ENCODE measurements at regions not wholly inside any gene's neighbourhood (a gene's known extent, or its start where the extent isn't known, plus 50 kb on each side); places are given as distances from the start of the nearest gene placed in this dataset.
A peak's percentile ranks its signal among the peaks of the same experiment; 100 is the strongest.

DNA sequence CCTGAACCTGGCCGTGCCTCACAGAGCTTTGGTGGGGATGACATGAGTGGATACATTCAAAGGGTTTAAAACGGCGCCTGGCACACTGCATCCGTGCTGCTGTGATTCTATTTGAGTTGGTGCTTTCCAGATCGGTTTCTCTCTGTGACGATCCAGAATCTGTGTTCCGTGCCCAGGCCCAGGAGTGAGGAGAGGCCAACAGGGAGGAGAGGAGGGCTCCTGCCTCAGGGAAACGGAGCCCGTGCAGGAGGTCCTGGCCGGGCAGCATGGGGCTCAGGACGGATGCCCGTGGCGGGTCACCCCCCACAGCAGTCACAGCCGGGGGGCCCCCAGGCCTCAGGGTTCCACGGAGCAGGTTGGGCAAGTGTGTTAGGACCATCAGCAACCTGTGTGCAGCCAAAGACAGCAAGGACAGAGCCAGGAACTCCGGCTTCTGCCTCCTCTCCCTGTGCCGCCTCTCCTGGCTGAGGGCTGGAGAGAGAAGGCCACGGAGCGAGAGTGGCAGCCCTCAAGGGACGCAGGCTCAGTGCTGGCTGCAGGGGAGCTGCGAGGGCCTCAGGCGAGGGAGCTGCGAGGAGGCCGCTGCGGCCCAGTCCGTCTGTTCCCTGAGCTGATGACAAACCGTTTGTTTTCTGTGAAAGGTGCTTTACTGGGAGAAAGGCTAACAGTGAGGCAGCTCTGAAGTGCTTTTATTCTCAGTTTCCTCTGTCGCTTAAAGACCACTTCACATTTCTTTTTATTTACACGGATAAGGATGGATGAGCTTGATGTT is 99.3 kb downstream of the METRNL start:
- DNase-seq = peak; percentile 1

DNA sequence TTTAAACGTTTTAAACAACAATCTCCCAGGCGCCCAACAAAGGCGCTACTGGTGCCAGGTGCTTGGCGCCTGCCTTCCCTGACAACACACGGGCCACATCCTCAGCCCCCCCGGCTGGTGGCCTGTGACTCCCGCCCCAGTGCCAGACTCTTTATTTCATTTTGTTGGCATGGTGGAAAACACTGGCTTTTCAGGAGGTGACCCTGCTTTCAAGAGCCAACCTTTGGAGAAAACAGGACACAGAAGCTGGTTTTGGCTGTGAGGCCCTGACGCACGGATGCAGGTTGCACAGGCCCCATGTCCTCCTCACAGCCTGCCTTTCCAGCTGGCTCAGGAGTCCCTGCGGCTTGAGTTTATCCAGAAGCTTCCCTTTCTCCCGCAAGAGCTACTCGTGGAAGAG is 100.0 kb downstream of the METRNL start:
- DNase-seq = peak; percentile 0

- DNase-seq = peak; percentile 2
Observed at GRCh38 chr17:83179811-83180210, 100.4 kb downstream of the METRNL start.

GRCh38 chr17:83180264-83180995 is 101.0 kb downstream of the METRNL start:
- peak; percentile 3 for DNase-seq

GRCh38 chr17:83180996-83181481 is 101.6 kb downstream of the METRNL start:
- peak; percentile 2 for DNase-seq

- DNase-seq = peak; percentile 2
Observed at GRCh38 chr17:83181991-83182619, 102.7 kb downstream of the METRNL start.

DNA sequence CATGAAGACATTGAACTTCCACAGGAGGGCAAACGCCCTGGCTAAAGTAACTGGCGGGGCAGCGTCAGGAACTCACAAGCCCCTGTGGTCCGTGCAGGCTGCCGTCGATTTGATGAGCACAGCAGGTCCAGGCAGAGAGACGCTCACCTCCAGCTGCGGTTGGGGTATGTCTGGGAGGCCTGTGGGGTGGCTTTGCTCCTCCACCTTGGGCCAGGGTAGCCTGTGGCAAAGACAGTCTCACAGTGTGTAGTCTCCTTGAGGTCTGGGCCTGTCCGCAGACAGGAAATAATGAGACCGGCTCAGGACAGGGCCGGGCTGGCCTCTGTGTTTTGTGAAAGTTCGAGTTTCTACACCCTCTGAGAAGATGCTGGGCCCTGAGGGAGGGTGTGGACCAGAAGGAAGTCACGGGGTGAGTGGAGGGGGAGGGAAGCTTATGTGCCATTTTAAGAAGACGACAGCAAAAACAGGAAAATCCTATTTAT is 103.3 kb downstream of the METRNL start:
- DNase-seq = no peak

DNA sequence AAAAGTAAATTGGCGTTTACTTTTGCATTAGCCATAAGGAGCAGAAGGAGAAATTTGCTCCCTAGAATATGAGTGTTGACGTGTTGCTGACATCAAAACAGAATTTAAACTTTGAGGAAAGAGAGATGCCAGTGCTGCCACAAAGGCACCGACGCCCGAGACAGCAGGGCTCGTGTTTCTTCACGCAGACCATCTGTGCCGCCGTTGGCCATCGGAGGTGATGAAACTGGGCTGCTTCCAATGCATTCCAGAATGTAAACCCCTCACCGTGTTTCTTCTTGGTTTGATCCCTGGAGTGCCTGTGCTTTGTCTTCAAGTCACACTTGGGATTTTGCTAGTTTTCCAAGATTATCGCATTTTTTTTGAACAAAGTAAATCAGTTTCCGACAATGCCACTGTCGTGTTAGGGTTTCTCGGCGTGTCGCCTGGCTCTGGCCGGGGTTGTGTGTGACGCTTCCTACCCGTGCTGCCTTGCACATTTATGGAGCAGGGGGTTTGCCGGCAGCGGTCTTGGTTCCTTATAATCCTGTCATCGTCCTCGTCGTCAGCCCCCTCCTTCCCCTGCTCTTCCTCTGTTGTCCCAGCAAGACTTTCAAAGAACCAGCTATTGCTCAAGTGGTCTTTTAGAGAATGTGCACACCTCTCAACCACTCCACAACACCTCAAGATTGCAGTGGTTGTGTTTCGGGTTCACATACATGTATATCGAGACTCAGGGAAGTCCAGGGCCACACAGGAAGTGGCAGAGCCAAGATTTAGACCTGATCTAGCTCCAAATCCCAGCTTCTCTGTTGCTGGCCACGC is 103.9 kb downstream of the METRNL start:
- no peak for DNase-seq

DNA sequence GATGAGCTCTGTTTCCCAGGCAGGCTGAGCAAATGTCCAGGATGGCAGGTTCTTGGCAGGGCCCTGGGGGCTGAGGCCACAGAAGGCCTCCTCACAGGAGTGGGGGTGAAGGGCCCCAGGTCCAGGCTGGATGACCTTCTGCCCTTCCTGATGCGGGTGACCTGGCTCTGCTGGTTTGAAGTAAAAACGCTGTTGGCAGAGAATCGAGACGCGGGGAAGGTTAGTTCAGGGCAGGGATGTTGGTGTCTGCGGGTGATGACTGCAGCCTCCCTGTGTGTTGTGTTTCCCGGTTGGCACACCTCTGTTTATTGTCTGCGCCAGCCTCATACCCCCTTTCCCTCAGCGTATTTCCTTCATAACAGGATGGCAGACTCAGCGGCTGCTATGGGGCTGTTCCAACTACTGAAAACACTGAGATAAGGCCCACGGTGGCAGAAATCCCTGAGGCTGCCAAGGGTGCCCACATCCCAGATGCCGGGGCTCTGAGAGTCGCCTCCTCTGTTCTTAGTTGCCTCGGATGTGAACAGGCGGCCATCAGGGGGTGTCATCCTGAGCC is 104.6 kb downstream of the METRNL start:
- no peak for DNase-seq

DNA sequence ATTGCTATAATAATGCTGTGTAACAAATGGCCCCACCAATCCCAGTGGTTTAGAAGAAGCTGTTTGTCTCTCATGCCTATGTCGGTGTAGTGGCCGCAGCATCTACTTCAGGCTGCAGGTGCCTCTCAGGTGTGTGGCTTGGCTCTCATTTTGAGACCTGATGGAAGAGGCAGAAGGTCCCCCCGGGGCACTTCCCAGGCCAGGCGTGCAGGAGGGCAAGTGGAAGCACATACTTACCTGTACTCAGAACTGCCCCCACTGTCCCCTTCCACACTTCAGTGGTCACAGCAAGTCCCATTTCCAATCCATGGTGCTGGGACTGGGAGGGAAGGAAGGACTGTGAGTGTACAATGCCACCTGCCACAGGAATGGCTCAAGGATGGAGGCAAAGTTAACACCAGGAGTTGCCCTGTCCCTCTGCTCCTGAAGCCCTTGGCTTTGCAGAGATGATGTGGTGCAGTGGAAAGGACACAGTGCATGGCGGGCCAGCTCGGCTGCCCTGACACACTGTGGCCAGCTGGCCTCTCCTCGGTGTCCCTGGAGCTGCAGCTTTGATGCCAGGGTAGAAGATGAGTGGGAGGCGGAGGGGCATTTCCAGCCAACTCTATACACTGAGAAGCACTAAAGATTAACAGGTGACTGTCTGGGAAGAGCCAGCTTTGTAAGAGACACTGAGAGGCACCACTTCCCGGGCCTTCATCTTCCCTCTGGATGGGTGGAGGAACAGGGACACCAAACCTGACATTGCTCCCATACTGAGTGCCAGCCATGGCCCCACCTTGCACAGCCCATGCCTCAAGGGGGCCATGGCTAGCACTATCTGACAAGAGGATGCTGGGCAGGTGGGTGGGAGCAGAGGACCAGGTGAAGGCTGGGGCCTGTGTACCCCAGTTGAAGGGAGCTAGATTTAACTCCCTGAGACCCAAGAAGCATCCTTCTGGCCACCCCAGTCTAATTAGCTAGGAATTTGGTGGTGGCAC is 105.9 kb downstream of the METRNL start:
- DNase-seq = no peak

DNA sequence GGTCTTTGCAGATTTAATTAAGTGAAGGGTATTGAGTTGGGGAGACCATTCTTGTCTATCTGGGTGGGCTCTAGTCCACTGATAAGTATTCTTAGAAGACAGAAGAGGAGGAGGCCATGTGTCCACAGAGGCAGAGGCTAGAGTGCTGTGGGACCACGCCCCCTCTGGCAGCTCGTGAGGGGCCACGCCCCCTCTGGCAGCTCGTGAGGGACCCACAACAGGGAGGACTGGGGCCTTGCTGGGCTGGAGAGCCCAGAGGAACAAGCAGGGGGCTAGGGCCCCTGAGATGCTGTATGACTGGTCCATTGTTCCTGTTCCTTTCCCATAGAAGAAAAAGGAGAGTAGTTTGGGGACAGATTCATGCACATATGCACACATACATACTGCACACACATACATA is 106.8 kb downstream of the METRNL start:
- DNase-seq = no peak

GRCh38 chr17:83186751-83187421 is 107.5 kb downstream of the METRNL start:
- DNase-seq = no peak

DNA sequence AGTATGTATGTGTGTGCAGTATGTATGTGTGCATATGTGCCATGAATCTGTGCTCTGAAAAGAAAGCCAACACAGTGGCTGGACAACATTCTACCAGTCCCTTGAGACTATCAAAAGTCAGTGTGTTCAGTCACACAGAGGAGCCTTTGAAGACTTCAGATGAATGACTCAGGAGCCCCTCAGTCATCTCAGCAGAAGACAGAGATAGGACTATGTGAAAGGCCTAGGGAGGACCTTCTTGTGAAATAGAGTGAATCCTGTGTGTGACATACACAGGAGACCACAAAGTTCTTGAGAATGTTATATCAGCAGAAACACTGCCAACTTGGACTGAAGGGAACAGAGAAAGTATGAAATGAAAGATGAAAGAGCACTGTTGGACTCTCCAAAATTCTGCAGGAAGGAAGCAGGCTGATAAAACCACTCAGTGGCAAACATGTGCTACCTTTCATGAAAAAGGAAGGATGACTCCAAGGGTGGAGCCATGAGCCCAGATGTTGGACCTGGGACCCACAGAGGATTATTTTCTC is 108.4 kb downstream of the METRNL start:
- DNase-seq = peak; percentile 1

GRCh38 chr17:83189044-83190003 is 109.9 kb downstream of the METRNL start:
- DNase-seq = peak; percentile 1

DNA sequence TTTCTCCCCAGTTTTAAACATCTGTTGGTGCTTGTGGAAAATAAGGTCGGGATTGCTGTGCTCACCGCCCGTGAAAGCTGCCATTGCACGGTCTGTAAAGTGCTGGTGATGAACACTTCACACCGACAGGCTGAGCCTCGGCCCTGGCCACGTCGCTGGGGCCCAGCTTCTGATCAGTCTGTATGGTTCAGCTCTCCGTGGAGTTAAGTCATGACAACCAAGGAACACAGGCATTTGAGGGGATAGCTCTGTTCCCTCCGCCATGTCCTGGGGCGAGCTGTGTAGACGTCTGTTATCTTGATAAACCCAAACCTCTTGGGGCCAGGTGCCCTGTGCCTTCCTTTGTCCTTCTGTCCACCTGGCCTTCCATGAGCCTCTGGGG is 110.6 kb downstream of the METRNL start:
- DNase-seq = no peak

DNA sequence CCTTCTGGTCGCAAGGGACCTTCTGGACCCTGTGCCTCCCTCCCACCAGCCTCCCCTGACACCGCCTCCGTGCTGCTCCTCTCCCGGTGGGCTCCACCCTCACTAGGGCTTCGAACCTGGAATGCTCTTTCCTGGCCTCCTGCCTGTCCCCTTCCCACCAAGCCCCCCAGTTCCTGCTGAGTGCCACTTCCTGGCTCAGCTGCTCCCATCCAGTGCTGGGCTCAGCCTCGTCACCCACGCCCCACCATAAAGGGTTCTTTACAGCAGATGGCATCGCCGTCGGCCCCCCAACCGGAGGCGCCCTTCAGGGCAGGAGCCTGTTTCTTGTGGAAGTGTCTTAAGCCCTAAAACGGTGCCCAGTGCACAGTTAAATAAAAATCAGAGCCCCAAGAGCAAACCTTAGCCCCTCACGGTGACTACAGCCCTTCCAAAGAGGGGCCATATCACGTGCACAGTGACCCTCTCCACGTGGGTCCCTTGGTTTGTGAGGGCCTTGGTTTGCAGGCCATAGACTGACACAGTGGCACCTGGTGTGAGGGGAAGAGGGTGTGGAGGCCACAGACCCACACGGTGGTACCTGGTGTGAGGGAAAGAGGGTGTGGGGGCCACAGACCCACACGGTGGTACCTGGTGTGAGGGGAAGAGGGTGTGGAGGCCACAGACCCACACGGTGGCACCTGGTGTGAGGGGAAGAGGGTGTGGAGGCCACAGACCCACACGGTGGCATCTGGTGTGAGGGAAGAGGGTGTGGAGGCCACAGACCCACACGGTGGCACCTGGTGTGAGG is 111.4 kb downstream of the METRNL start:
- no peak for DNase-seq

DNA sequence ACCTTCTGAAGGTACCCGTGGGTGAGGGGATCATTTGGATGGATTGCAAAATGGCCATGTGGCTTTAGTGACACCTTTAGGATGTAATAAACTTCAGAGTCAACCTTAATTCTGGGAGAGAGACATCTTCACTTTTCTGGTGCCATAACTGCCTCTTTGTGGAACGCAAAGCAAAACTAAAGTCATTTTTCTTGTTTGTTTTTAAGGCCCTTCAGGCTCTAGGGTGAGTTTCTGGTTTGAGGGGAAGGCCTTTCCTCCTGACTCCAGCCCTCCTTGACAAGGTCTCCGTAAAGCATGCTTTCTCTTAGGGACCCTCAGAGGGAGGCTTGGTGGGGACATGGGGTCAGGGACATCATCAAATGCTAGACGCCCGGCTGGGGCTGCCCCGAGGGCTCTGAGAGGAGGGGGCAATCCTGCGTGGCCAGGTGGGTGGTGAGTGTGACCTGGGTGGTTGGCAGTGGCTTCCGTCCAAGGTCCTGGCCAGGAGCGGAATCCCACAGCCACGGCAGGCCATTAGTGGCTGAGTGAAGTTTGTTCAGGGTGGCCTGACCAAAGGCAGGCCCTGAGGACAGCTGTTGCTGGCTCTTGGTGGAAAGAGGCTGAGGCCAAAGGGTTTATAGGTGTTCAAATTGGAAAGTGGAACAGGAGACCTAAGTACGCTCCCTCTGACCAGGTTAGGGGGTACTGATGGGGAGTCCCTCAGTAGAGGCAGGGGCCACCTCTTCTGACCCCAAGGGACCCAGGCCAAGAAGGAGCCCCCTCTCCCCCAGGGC is 112.2 kb downstream of the METRNL start:
- DNase-seq = no peak

All from stimulated activated CD4-positive, alpha-beta T cell treated with anti-CD3 and anti-CD28 coated beads, Interleukin-4, amount 100 ng/mL, for 24 hours (primary cell).